Upper lobe of left lung (tissue), 6 donors: ENCODE measurements at regions not wholly inside any gene's neighbourhood (a gene's known extent, or its start where the extent isn't known, plus 50 kb on each side); places are given as distances from the start of the nearest gene placed in this dataset.

Source experiments
- ATAC-seq, 2 donors: fragments of 200-7000 bp; cut with Tn5 transposase; one replicate each; pipeline ENCODE4 v1.9.1; 2022; ENCODE audit warnings: mild to moderate bottlenecking in 2 of 2, moderate library complexity in 2 of 2; ENCODE audit not compliant: low FRiP score in 2 of 2
- DNase-seq, 2 donors: peaks; one replicate each; pipeline ENCODE4 v3.0.0-alpha.2; 2019 to 2020
- H3K27ac ChIP-seq, 4 donors: fragments of 200-600 bp; sonication (generic); one replicate each; pipeline ENCODE4 v1.5.1; 2016 to 2019
- H3K27me3 ChIP-seq, 4 donors: fragments of 200-600 bp; sonication (generic); one replicate each; pipeline ENCODE4 v1.5.1; 2017 to 2019
- H3K36me3 ChIP-seq, 4 donors: fragments of 200-600 bp; sonication (generic); one replicate each; pipeline ENCODE4 v1.5.1; 2016 to 2019
- H3K4me1 ChIP-seq, 4 donors: fragments of 200-600 bp; sonication (generic); one replicate each; pipeline ENCODE4 v1.5.1; 2018 to 2019
- H3K4me3 ChIP-seq, 4 donors: fragments of 200-600 bp; sonication (generic); one replicate each; pipeline ENCODE4 v1.5.1; 2017 to 2019; ENCODE audit warnings: mild to moderate bottlenecking in 2 of 4, moderate library complexity in 1 of 4
- H3K9me3 ChIP-seq, 4 donors: fragments of 200-600 bp; sonication (generic); one replicate each; pipeline ENCODE4 v1.5.1; 2018 to 2019
- CTCF ChIP-seq, 6 experiments: fragments of 450-650 bp in 4 of 6; fragments of 200-600 bp in 2 of 6; sonication (generic) in 2 of 6; IDR thresholded peaks; one replicate each; pipeline ENCODE4 v1.5.1; 2016 to 2019; ENCODE audit warnings: antibody characterized with exemption in 6 of 6
- EP300 ChIP-seq, 4 donors: sonication (generic); formaldehyde crosslinking; IDR thresholded peaks; one replicate each; pipeline ENCODE4 v1.5.1; 2017; ENCODE audit warnings: antibody characterized with exemption in 4 of 4, control low read depth in 2 of 4
- POLR2A ChIP-seq, 4 donors: fragments of 450-650 bp; IDR thresholded peaks; one replicate each; pipeline ENCODE4 v1.5.1; 2016 to 2017; ENCODE audit warnings: antibody characterized with exemption in 4 of 4, mild to moderate bottlenecking in 2 of 4
- POLR2AphosphoS5 ChIP-seq, 2 donors: sonication (generic); formaldehyde crosslinking; IDR thresholded peaks; one replicate each; pipeline ENCODE4 v1.5.1; 2017; ENCODE audit warnings: antibody characterized with exemption in 2 of 2
- WGBS, 2 donors: methylation state at CpG; one replicate each; pipeline ENCODE4 v1.1.5; 2017 to 2018; 5-methylcytosine and 5-hydroxymethylcytosine counted together
- donor health status: DM: no; HTN: no; CAD: no; lungs with moderate emphysema.
- donor health status: DM: no; HTN: yes; CAD: no; lungs with severe emphysema.

GRCh38 chr9:31065691-31066090, 1318.8 kb upstream of the ACO1 start:
- WGBS, 2 donors, result 67 to 79% methylated on average over 3 of the region's 3 CpGs
- ATAC-seq, result no peak
- H3K4me3 ChIP-seq, result no peak overlapping the region
- no peak for DNase-seq
- H3K27ac ChIP-seq, result no peak overlapping the region
- no peaks in the 10 kb centered on the region for H3K9me3 ChIP-seq
- H3K27me3 ChIP-seq, result no peaks in the 10 kb centered on the region
- no peaks in the 10 kb centered on the region for H3K4me1 ChIP-seq
- H3K36me3 ChIP-seq, result no peaks in the 10 kb centered on the region
- TF ChIP-seq POLR2A (IDR thresholded peaks at IDR 0.05), result no peak
- no peak for TF ChIP-seq POLR2AphosphoS5 (IDR thresholded peaks at IDR 0.05)
- TF ChIP-seq CTCF (IDR thresholded peaks at IDR 0.05), result no peak
- TF ChIP-seq EP300 (IDR thresholded peaks at IDR 0.05), result no peak

- H3K4me1 ChIP-seq, result no peaks in the 10 kb centered on the region
- no peak for ATAC-seq
- H3K9me3 ChIP-seq, result no peaks in the 10 kb centered on the region
- H3K36me3 ChIP-seq, result no peaks in the 10 kb centered on the region
- TF ChIP-seq POLR2A (IDR thresholded peaks at IDR 0.05) (no peak), POLR2AphosphoS5 (IDR thresholded peaks at IDR 0.05) (no peak), CTCF (IDR thresholded peaks at IDR 0.05) (no peak), EP300 (IDR thresholded peaks at IDR 0.05) (no peak)
- WGBS, 2 donors, result 45 to 46% methylated on average over 2 of the region's 2 CpGs
- H3K27me3 ChIP-seq, result no peaks in the 10 kb centered on the region
- no peak overlapping the region for H3K4me3 ChIP-seq
- H3K27ac ChIP-seq, result no peak overlapping the region
- DNase-seq, result no peak
Measured at GRCh38 chr9:31067418-31067817, 1317.0 kb upstream of the ACO1 start.

- 90% methylated on average over 3 to 23 of the region's 23 CpGs for WGBS, 2 donors
- H3K27me3 ChIP-seq, result no peaks in the 10 kb centered on the region
- H3K4me1 ChIP-seq, result no peaks in the 10 kb centered on the region
- H3K27ac ChIP-seq, result no peak overlapping the region
- TF ChIP-seq POLR2AphosphoS5 (IDR thresholded peaks at IDR 0.05) (no peak), CTCF (IDR thresholded peaks at IDR 0.05) (no peak), EP300 (IDR thresholded peaks at IDR 0.05) (no peak), POLR2A (IDR thresholded peaks at IDR 0.05) (no peak)
- DNase-seq, result peak in 1 of 2 donors; percentile 43
- no peak overlapping the region for H3K4me3 ChIP-seq
- H3K9me3 ChIP-seq, result no peaks in the 10 kb centered on the region
- peak in 1 of 2 donors; percentile 68 for ATAC-seq
- H3K36me3 ChIP-seq, result no peaks in the 10 kb centered on the region
Measured at GRCh38 chr9:31071606-31072286, 1312.7 kb upstream of the ACO1 start.

- no peaks in the 10 kb centered on the region for H3K27me3 ChIP-seq
- no peak for DNase-seq
- no peaks in the 10 kb centered on the region for H3K36me3 ChIP-seq
- 72 to 78% methylated on average over 2 of the region's 2 CpGs for WGBS, 2 donors
- H3K4me1 ChIP-seq, result no peaks in the 10 kb centered on the region
- ATAC-seq, result no peak
- TF ChIP-seq POLR2AphosphoS5 (IDR thresholded peaks at IDR 0.05) (no peak), CTCF (IDR thresholded peaks at IDR 0.05) (no peak), EP300 (IDR thresholded peaks at IDR 0.05) (no peak), POLR2A (IDR thresholded peaks at IDR 0.05) (no peak)
- H3K27ac ChIP-seq, result no peak overlapping the region
- no peaks in the 10 kb centered on the region for H3K9me3 ChIP-seq
- no peak overlapping the region for H3K4me3 ChIP-seq
Measured at GRCh38 chr9:31078175-31078574, 1306.3 kb upstream of the ACO1 start.

- TF ChIP-seq EP300 (IDR thresholded peaks at IDR 0.05) (no peak), CTCF (IDR thresholded peaks at IDR 0.05) (no peak)
- Histone ChIP-seq H3K27me3 (no peaks in the 10 kb centered on the region), H3K27ac (no peak overlapping the region), H3K36me3 (no peaks in the 10 kb centered on the region), H3K9me3 (no peaks in the 10 kb centered on the region), H3K4me1 (no peaks in the 10 kb centered on the region), H3K4me3 (no peak overlapping the region)
- WGBS, 2 donors, result 63 to 70% methylated on average over 4 of the region's 4 CpGs
- no peak for DNase-seq
- ATAC-seq, result no peak
Measured at GRCh38 chr9:31084350-31084749, 1300.1 kb upstream of the ACO1 start.
